Caco-2 (cell line): ENCODE measurements at regions not wholly inside any gene's neighbourhood (a gene's known extent, or its start where the extent isn't known, plus 50 kb on each side); places are given as distances from the start of the nearest gene placed in this dataset.

Experiments used
- BruUV-seq: library from RNA; stranded (reverse); fragments of 400-500 nt; replicated peaks from 2 replicates; lab custom pipeline; 2021; lab: Mats Ljungman, UMichigan
- CTCF ChIA-PET: fragments of 300-600 bp; sonication (Branson Sonifier 250); formaldehyde crosslinking; loops from one replicate; lab custom pipeline; 2022; ENCODE audit warnings: antibody characterized with exemption; lab: Charles Lee
- POLR2A ChIA-PET: fragments of 300-600 bp; sonication (Branson Sonifier 250); formaldehyde crosslinking; loops from one replicate; lab custom pipeline; 2022; ENCODE audit warnings: antibody characterized with exemption; lab: Charles Lee
- DNase-seq, 2 experiments: peaks; one replicate each; pipeline versions ENCODE4 v3.0.0 to v3.0.0-alpha.2; 2020 to 2022
- H3K27me3 ChIP-seq: replicated peaks from 2 replicates; pipeline ENCODE4 v1.6.0; 2011; ENCODE audit warnings: low read length; ENCODE audit not compliant: control insufficient read depth, insufficient read depth
- H3K36me3 ChIP-seq: 2 replicates; pipeline ENCODE4 v1.5.1; 2011; ENCODE audit warnings: low read length; ENCODE audit not compliant: control insufficient read depth, insufficient read depth
- H3K4me1 ChIP-seq: fragments of 250-450 bp; sonication (Bioruptor Pico); 2 replicates; pipeline ENCODE4 v1.5.1; 2020; ENCODE audit warnings: mild to moderate bottlenecking
- H3K4me3 ChIP-seq: 2 replicates; pipeline ENCODE4 v1.5.1; 2011; ENCODE audit warnings: low read depth, mild to moderate bottlenecking, control low read depth, low read length
- H3K9me3 ChIP-seq: fragments of 250-450 bp; sonication (Bioruptor Pico); 2 replicates; pipeline ENCODE4 v1.5.1; 2020; ENCODE audit warnings: mild to moderate bottlenecking, moderate library complexity
- H3K27ac Mint-ChIP-seq: one replicate; pipeline ENCODE4 v1.8.0; 2022; ENCODE audit warnings: mixed read lengths; ENCODE audit not compliant: unreplicated experiment
- H3K27me3 Mint-ChIP-seq: one replicate; pipeline ENCODE4 v1.8.0; 2022; ENCODE audit warnings: mixed read lengths; ENCODE audit not compliant: insufficient read depth, unreplicated experiment
- H3K36me3 Mint-ChIP-seq: one replicate; pipeline ENCODE4 v1.8.0; 2022; ENCODE audit warnings: mild to moderate bottlenecking, mixed read lengths; ENCODE audit not compliant: insufficient read depth, unreplicated experiment
- H3K4me1 Mint-ChIP-seq: one replicate; pipeline ENCODE4 v1.8.0; 2022; ENCODE audit warnings: low read depth, mixed read lengths; ENCODE audit not compliant: unreplicated experiment
- H3K4me3 Mint-ChIP-seq: one replicate; pipeline ENCODE4 v1.8.0; 2022; ENCODE audit warnings: mild to moderate bottlenecking, moderate library complexity, mixed read lengths; ENCODE audit not compliant: unreplicated experiment
- H3K9me3 Mint-ChIP-seq: one replicate; pipeline ENCODE4 v1.8.0; 2022; ENCODE audit warnings: mixed read lengths; ENCODE audit not compliant: unreplicated experiment
- intact Hi-C: fragments of 100-400 bp; cut with micrococcal nuclease; formaldehyde crosslinking; loops from one replicate; pipeline ENCODE4 v1.10.0; 2022; ENCODE audit not compliant: unreplicated experiment
- TF ChIP-seq, protein P1 (sequence below), 2 experiments: fragments of 200-600 bp in 1 of 2; IDR thresholded peaks; 1 replicate in 1 of 2; 2 replicates in 1 of 2; pipeline versions ENCODE4 v1.5.1 to v1.8.0; 2011 to 2022; ENCODE audit warnings: antibody characterized with exemption in 1 of 2, control low read depth in 1 of 2, inconsistent platforms in 1 of 2, low read depth in 1 of 2, low read length in 1 of 2, mild to moderate bottlenecking in 1 of 2, moderate library complexity in 1 of 2; ENCODE audit not compliant: insufficient read depth in 1 of 2, severe bottlenecking in 1 of 2, unreplicated experiment in 1 of 2

DNA sequence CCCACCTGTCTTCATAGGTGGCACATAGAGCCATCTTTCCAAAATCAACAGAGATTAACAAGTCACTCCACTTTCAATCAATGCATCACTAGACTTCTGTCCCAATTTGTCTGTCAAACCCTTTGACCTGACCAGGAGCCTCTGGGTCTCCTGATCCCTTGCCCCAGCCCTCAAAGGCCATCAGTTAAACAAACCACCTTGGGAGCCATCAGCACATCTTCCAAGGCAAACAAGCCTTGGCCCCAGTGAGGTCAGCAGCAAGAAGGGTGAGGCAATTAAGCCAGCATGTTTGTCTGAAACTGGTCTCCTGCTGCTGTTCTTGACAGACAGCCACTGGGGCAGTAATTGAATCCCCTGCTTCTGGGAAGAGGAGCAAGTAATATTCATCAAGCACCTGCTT lies 742.8 kb upstream of the TBX3 start:
- Mint-ChIP-seq H3K4me1 (peaks cover 7% of the 10 kb centered on the region), H3K9me3 (no peaks in the 10 kb centered on the region), H3K36me3 (peaks cover 5% of the 10 kb centered on the region), H3K4me3 (no peak overlapping the region), H3K27ac (no peak overlapping the region), H3K27me3 (no peaks in the 10 kb centered on the region)
- Histone ChIP-seq H3K9me3 (no peaks in the 10 kb centered on the region), H3K36me3 (no peaks in the 10 kb centered on the region), H3K4me1 (peaks cover 18% of the 10 kb centered on the region), H3K27me3 (no peaks in the 10 kb centered on the region), H3K4me3 (no peak overlapping the region)
- POLR2A ChIA-PET = no interaction called here
- TF ChIP-seq, protein P1, sequence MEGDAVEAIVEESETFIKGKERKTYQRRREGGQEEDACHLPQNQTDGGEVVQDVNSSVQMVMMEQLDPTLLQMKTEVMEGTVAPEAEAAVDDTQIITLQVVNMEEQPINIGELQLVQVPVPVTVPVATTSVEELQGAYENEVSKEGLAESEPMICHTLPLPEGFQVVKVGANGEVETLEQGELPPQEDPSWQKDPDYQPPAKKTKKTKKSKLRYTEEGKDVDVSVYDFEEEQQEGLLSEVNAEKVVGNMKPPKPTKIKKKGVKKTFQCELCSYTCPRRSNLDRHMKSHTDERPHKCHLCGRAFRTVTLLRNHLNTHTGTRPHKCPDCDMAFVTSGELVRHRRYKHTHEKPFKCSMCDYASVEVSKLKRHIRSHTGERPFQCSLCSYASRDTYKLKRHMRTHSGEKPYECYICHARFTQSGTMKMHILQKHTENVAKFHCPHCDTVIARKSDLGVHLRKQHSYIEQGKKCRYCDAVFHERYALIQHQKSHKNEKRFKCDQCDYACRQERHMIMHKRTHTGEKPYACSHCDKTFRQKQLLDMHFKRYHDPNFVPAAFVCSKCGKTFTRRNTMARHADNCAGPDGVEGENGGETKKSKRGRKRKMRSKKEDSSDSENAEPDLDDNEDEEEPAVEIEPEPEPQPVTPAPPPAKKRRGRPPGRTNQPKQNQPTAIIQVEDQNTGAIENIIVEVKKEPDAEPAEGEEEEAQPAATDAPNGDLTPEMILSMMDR (IDR thresholded peaks at IDR 0.05; ENCODE audit: insufficient read depth in 1 of 2, low read depth in 1 of 2, low read length in 1 of 2, severe bottlenecking in 1 of 2, unreplicated experiment in 1 of 2) = no peak
- CTCF ChIA-PET = no interaction called here
- no peak for DNase-seq
- BruUV-seq = no TSS peak
- intact Hi-C loops = no loop called here

DNA sequence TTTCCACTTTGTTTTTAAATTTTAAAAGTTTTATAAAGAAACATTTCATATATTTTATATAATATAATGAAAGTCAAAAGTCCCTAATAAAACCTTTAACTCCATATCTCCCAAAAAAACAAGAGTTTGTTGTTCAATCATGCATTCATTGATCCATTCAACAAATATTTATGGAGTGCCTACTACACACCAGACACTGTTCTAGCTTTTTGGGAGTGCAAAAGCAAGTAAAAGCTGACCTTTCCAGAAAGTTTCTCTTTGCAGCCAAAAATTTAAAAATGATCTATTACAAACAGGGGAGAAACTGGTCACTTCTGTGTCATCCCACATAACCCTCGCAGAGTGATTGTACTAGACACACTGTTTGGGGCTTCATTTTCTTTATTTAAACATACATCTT lies 740.0 kb upstream of the TBX3 start:
- peaks cover 5% of the 10 kb centered on the region for H3K36me3 Mint-ChIP-seq
- H3K4me3 Mint-ChIP-seq = no peak overlapping the region
- ChIA-PET POLR2A (no interaction called here), CTCF (interaction anchor here (0.7 kb wide), 1 partner anchor 494 kb away, joined by 3 read pairs; no protein-coding TSS in a partner anchor)
- intact Hi-C loops = no loop called here
- no peaks in the 10 kb centered on the region for H3K9me3 Mint-ChIP-seq
- H3K27me3 Mint-ChIP-seq = no peaks in the 10 kb centered on the region
- Histone ChIP-seq H3K9me3 (no peaks in the 10 kb centered on the region), H3K36me3 (no peaks in the 10 kb centered on the region), H3K4me3 (no peak overlapping the region), H3K4me1 (peaks cover 26% of the 10 kb centered on the region), H3K27me3 (no peaks in the 10 kb centered on the region)
- no peak overlapping the region for H3K27ac Mint-ChIP-seq
- peaks cover 7% of the 10 kb centered on the region for H3K4me1 Mint-ChIP-seq
- no peak for DNase-seq
- BruUV-seq = no TSS peak
- TF ChIP-seq, protein P1 (IDR thresholded peaks at IDR 0.05; ENCODE audit: insufficient read depth in 1 of 2, low read depth in 1 of 2, low read length in 1 of 2, severe bottlenecking in 1 of 2, unreplicated experiment in 1 of 2) = no peak

DNA sequence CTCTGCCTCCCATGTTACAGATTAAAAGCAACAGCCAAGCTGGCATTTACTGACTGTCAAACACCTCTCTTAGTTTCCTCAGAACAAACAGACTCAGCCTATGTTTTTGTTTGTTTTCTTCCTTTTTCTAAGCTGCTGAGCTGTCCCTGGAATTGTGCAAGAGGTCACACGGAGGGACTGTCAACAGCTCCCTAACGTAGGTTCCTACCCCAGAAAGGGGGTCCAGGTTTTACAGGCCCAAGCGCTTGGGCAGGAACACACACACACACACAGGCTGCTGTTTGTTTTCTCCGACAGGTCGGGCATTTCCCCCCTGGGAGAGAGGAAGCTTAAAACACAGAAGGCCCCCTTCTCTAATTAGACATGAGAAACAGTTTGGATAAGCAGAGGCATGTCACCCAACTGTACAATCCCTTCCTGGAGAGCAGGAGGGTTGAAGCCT lies 739.6 kb upstream of the TBX3 start:
- peaks cover 26% of the 10 kb centered on the region for H3K4me1 ChIP-seq
- H3K27me3 Mint-ChIP-seq = no peaks in the 10 kb centered on the region
- CTCF ChIA-PET = interaction anchor here (0.7 to 0.9 kb wide), 2 partner anchors 34 to 494 kb away, joined by 3 read pairs; no protein-coding TSS in a partner anchor
- TF ChIP-seq, protein P1 (IDR thresholded peaks at IDR 0.05; ENCODE audit: insufficient read depth in 1 of 2, low read depth in 1 of 2, low read length in 1 of 2, severe bottlenecking in 1 of 2, unreplicated experiment in 1 of 2) = no peak
- H3K27me3 ChIP-seq = no peaks in the 10 kb centered on the region
- POLR2A ChIA-PET = no interaction called here
- DNase-seq = peak in 1 of 2 experiments; percentile 30
- no peak overlapping the region for H3K4me3 ChIP-seq
- intact Hi-C loops = loop anchor here (2.0 kb wide), 3 partner anchors 19 to 51 kb away; no protein-coding TSS in a partner anchor
- H3K27ac Mint-ChIP-seq = no peak overlapping the region
- no peaks in the 10 kb centered on the region for H3K36me3 ChIP-seq
- no peaks in the 10 kb centered on the region for H3K9me3 ChIP-seq
- peaks cover 5% of the 10 kb centered on the region for H3K36me3 Mint-ChIP-seq
- peaks cover 7% of the 10 kb centered on the region for H3K4me1 Mint-ChIP-seq
- no TSS peak for BruUV-seq
- H3K4me3 Mint-ChIP-seq = peak overlapping the region; percentile 3
- no peaks in the 10 kb centered on the region for H3K9me3 Mint-ChIP-seq
